ENCODE measurements at regions not wholly inside any gene's neighbourhood (a gene's known extent, or its start where the extent isn't known, plus 50 kb on each side); places are given as distances from the start of the nearest gene placed in this dataset.

DNA sequence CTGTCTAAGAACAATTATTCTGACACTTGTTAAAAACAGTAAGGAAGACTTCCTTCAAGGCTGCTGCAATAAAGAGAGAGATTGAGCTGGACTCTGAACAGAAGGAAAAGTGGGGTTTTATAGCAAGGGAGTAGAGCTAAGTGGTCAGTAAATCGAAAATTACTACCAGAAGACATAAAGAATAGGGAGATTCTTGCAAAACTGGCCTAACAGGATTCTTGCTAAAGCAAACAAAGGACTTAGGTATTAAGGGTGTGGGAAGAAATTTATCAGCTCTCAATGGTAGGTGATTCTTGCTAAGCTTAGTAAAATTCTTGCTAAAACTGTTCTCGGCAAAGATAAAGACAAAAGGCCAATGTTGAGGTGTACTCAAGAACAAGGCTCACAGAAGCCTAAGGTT is 300.5 kb downstream of the SLCO4C1 start:
- TF ChIP-seq, protein P1, sequence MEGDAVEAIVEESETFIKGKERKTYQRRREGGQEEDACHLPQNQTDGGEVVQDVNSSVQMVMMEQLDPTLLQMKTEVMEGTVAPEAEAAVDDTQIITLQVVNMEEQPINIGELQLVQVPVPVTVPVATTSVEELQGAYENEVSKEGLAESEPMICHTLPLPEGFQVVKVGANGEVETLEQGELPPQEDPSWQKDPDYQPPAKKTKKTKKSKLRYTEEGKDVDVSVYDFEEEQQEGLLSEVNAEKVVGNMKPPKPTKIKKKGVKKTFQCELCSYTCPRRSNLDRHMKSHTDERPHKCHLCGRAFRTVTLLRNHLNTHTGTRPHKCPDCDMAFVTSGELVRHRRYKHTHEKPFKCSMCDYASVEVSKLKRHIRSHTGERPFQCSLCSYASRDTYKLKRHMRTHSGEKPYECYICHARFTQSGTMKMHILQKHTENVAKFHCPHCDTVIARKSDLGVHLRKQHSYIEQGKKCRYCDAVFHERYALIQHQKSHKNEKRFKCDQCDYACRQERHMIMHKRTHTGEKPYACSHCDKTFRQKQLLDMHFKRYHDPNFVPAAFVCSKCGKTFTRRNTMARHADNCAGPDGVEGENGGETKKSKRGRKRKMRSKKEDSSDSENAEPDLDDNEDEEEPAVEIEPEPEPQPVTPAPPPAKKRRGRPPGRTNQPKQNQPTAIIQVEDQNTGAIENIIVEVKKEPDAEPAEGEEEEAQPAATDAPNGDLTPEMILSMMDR (IDR thresholded peaks at IDR 0.05; ENCODE audit: insufficient read depth, low read length, poor library complexity, severe bottlenecking), result no peak
- TF ChIP-seq EZH2phosphoT487 (conservative IDR thresholded peaks at IDR 0.05; ENCODE audit: low read length), result no peak

All from SU-DHL-6 (cell line).